ENCODE measurements at regions not wholly inside any gene's neighbourhood (a gene's known extent, or its start where the extent isn't known, plus 50 kb on each side); places are given as distances from the start of the nearest gene placed in this dataset.

DNA sequence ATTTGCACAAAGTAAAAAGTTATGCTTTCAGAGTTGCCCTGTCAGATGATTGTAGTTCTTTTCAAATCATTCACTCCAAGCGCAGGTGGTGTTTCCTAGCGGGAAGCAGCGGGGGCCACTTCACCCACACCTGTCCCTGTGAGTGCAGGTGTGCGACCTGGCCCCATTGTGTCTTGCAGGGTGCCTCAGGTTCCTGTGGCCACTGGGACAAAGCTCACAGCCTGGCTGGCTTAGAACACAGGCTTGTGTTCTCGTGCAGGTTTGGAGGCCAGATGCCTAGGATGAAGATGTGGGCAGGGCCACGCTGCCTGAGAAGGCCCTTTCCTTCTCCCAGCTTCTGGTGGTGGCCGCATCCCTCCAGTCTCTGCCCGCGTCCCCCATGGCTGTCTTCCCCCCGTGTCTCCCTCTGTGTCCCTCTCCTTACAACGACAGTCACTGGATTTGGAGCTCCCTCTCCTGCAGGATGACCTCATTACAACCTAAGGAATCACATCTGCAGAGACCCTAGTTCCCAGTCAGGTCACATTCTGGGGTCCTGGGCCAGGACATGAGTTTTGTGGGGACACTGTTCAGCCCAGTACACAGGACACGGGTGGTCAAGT, 90.5 kb downstream of the NPIPB11 start:
- H3K4me2 ChIP-seq (ENCODE audit: insufficient read depth, low read length) = no peak overlapping the region
- H4K20me1 ChIP-seq (replicated peaks; ENCODE audit: control insufficient read depth, insufficient read depth, low read length) = no peaks in the 10 kb centered on the region; the same call in 1 of the 2 replicates
- DNase-seq (ENCODE audit: extremely low read depth in 1 of 4, low spot score in 3 of 4) = peak in 2 of 4 experiments; percentile 19 to 30
- no peak overlapping the region for H3K27ac ChIP-seq (ENCODE audit: extremely low read depth, low read depth, low read length)
- peak; percentile 6 for FAIRE-seq
- peaks cover 3 to 44% of the 10 kb centered on the region in 2 experiments; a peak in 4 of 5 replicates for H3K27me3 ChIP-seq (ENCODE audit: control insufficient read depth in 2 of 2, insufficient read depth in 2 of 2, low read length in 2 of 2)
- ATAC-seq = peak; percentile 68
- no peaks in the 10 kb centered on the region for H3K9me3 ChIP-seq (replicated peaks; ENCODE audit: control insufficient read depth, insufficient read depth, low read depth, low read length)
- CTCF ChIA-PET (ENCODE audit: low intra/inter-chr PET ratio) = no interaction called here
- in situ Hi-C loops (cut with MboI) = no loop called here
- 11% methylated on average over 10 of the region's 12 CpGs for WGBS (ENCODE audit: insufficient coverage, low coverage, missing lambda C conversion rate)
- no peak overlapping the region for H3K4me3 ChIP-seq
- H3K4me1 ChIP-seq (replicated peaks in 1 of 2; ENCODE audit: control insufficient read depth in 2 of 2, insufficient read depth in 2 of 2, low read length in 2 of 2) = peaks cover 0 to 28% of the 10 kb centered on the region in 2 experiments; a peak in 3 of 5 replicates
- intact Hi-C loops (cut with micrococcal nuclease) = no loop called here
- no peaks in the 10 kb centered on the region for H3K36me3 ChIP-seq (ENCODE audit: control insufficient read depth, insufficient read depth, low read length)
- POLR2A ChIA-PET = no interaction called here
- no peaks in the 10 kb centered on the region for H3K9me1 ChIP-seq (ENCODE audit: control insufficient read depth, insufficient read depth, low read length)
- no peak overlapping the region for H3K9ac ChIP-seq (ENCODE audit: insufficient read depth in 1 of 2, low read depth in 2 of 2, low read length in 2 of 2)
- no peak overlapping the region for H2AFZ ChIP-seq (ENCODE audit: low read depth, low read length)
- H3K79me2 ChIP-seq (ENCODE audit: control insufficient read depth, insufficient read depth, low read length) = no peaks in the 10 kb centered on the region
- no TSS peak for BruUV-seq (replicated peaks)
- TF ChIP-seq HMGN3 (IDR thresholded peaks at IDR 0.05; ENCODE audit: borderline replicate concordance, extremely low read depth, insufficient read length, low read depth, low read length) = no peak
- TF ChIP-seq, protein P1, sequence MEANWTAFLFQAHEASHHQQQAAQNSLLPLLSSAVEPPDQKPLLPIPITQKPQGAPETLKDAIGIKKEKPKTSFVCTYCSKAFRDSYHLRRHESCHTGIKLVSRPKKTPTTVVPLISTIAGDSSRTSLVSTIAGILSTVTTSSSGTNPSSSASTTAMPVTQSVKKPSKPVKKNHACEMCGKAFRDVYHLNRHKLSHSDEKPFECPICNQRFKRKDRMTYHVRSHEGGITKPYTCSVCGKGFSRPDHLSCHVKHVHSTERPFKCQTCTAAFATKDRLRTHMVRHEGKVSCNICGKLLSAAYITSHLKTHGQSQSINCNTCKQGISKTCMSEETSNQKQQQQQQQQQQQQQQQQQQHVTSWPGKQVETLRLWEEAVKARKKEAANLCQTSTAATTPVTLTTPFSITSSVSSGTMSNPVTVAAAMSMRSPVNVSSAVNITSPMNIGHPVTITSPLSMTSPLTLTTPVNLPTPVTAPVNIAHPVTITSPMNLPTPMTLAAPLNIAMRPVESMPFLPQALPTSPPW (CRISPR knock-in tag; IDR thresholded peaks at IDR 0.05) = 0 out of 2 replicates have a peak, but pooled peaks have one; percentile 23
- TF ChIP-seq, protein P2, sequence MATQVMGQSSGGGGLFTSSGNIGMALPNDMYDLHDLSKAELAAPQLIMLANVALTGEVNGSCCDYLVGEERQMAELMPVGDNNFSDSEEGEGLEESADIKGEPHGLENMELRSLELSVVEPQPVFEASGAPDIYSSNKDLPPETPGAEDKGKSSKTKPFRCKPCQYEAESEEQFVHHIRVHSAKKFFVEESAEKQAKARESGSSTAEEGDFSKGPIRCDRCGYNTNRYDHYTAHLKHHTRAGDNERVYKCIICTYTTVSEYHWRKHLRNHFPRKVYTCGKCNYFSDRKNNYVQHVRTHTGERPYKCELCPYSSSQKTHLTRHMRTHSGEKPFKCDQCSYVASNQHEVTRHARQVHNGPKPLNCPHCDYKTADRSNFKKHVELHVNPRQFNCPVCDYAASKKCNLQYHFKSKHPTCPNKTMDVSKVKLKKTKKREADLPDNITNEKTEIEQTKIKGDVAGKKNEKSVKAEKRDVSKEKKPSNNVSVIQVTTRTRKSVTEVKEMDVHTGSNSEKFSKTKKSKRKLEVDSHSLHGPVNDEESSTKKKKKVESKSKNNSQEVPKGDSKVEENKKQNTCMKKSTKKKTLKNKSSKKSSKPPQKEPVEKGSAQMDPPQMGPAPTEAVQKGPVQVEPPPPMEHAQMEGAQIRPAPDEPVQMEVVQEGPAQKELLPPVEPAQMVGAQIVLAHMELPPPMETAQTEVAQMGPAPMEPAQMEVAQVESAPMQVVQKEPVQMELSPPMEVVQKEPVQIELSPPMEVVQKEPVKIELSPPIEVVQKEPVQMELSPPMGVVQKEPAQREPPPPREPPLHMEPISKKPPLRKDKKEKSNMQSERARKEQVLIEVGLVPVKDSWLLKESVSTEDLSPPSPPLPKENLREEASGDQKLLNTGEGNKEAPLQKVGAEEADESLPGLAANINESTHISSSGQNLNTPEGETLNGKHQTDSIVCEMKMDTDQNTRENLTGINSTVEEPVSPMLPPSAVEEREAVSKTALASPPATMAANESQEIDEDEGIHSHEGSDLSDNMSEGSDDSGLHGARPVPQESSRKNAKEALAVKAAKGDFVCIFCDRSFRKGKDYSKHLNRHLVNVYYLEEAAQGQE (IDR thresholded peaks at IDR 0.05; ENCODE audit: borderline replicate concordance) = peak; percentile 77
- TF ChIP-seq, protein P2 (CRISPR knock-in tag; IDR thresholded peaks at IDR 0.05; ENCODE audit: low read depth) = no peak
- TF ChIP-seq, protein P3, sequence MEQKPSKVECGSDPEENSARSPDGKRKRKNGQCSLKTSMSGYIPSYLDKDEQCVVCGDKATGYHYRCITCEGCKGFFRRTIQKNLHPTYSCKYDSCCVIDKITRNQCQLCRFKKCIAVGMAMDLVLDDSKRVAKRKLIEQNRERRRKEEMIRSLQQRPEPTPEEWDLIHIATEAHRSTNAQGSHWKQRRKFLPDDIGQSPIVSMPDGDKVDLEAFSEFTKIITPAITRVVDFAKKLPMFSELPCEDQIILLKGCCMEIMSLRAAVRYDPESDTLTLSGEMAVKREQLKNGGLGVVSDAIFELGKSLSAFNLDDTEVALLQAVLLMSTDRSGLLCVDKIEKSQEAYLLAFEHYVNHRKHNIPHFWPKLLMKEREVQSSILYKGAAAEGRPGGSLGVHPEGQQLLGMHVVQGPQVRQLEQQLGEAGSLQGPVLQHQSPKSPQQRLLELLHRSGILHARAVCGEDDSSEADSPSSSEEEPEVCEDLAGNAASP (IDR thresholded peaks at IDR 0.05) = no peak
- TF ChIP-seq NELFE (IDR thresholded peaks at IDR 0.05; ENCODE audit: insufficient read depth, insufficient read length) = no peak
- TF ChIP-seq SIN3A (IDR thresholded peaks at IDR 0.05; ENCODE audit: borderline replicate concordance in 2 of 2, control insufficient read depth in 1 of 2, low read depth in 2 of 2, low read length in 2 of 2) = no peak
- no peak for TF ChIP-seq ESRRA (IDR thresholded peaks at IDR 0.05; ENCODE audit: borderline replicate concordance, low read depth)
- TF ChIP-seq CTBP1 (IDR thresholded peaks at IDR 0.05; ENCODE audit: borderline replicate concordance) = peak; percentile 17; the same call in 1 of the 2 replicates

Measured in K562 (cell line).